ENCODE measurements at regions not wholly inside any gene's neighbourhood (a gene's known extent, or its start where the extent isn't known, plus 50 kb on each side); places are given as distances from the start of the nearest gene placed in this dataset.

GRCh38 chr3:13240928-13241618 lies 167.8 kb upstream of the IQSEC1 start:
- H3K9me3 ChIP-seq (ENCODE audit: control insufficient read depth in 2 of 3, insufficient read depth in 1 of 3, low read length in 3 of 3), result no peaks in the 10 kb centered on the region
- FAIRE-seq (no peak), DNase-seq (no peak)
- TF ChIP-seq CTCF (IDR thresholded peaks at IDR 0.05; ENCODE audit: borderline replicate concordance, extremely low read depth, insufficient read depth), result no peak
- no peak overlapping the region for H3K27ac ChIP-seq (ENCODE audit: low read depth in 2 of 2, low read length in 2 of 2)
- no peaks in the 10 kb centered on the region for H3K4me1 ChIP-seq (ENCODE audit: control insufficient read depth in 2 of 3, insufficient read depth in 2 of 3, low read depth in 1 of 3, low read length in 3 of 3)
- H3K36me3 ChIP-seq (ENCODE audit: control insufficient read depth in 2 of 3, insufficient read depth in 3 of 3, low read length in 3 of 3), result no peaks in the 10 kb centered on the region
- H3K27me3 ChIP-seq (ENCODE audit: control insufficient read depth, insufficient read depth, low read length), result no peaks in the 10 kb centered on the region
- no peak overlapping the region for H3K4me3 ChIP-seq (ENCODE audit: low read length in 3 of 3)
- intact Hi-C loops (cut with DNase I), result no loop called here
- H3K9ac ChIP-seq (ENCODE audit: low read length in 3 of 3), result no peak overlapping the region

- no peak for TF ChIP-seq CTCF (IDR thresholded peaks at IDR 0.05; ENCODE audit: borderline replicate concordance, extremely low read depth, insufficient read depth)
- FAIRE-seq (no peak), DNase-seq (no peak)
- Histone ChIP-seq H3K27me3 (ENCODE audit: control insufficient read depth, insufficient read depth, low read length) (no peaks in the 10 kb centered on the region), H3K4me1 (ENCODE audit: control insufficient read depth in 2 of 3, insufficient read depth in 2 of 3, low read depth in 1 of 3, low read length in 3 of 3) (no peaks in the 10 kb centered on the region), H3K9ac (ENCODE audit: low read length in 3 of 3) (no peak overlapping the region), H3K9me3 (ENCODE audit: control insufficient read depth in 2 of 3, insufficient read depth in 1 of 3, low read length in 3 of 3) (no peaks in the 10 kb centered on the region), H3K27ac (ENCODE audit: low read depth in 2 of 2, low read length in 2 of 2) (no peak overlapping the region), H3K36me3 (ENCODE audit: control insufficient read depth in 2 of 3, insufficient read depth in 3 of 3, low read length in 3 of 3) (no peaks in the 10 kb centered on the region), H3K4me3 (ENCODE audit: low read length in 3 of 3) (no peak overlapping the region)
- intact Hi-C loops (cut with DNase I), result no loop called here
These were observed 166.2 kb upstream of the IQSEC1 start for GRCh38 chr3:13239467-13239760.

GRCh38 chr3:13238687-13239466 lies 165.6 kb upstream of the IQSEC1 start:
- no peak for DNase-seq

More at GRCh38 chr3:13238687-13239466, 165.6 kb upstream of the IQSEC1 start:
- no peak overlapping the region for H3K4me3 ChIP-seq (ENCODE audit: low read length in 3 of 3)
- intact Hi-C loops (cut with DNase I), result no loop called here
- no peak for FAIRE-seq
- H3K27me3 ChIP-seq (ENCODE audit: control insufficient read depth, insufficient read depth, low read length), result no peaks in the 10 kb centered on the region
- H3K36me3 ChIP-seq (ENCODE audit: control insufficient read depth in 2 of 3, insufficient read depth in 3 of 3, low read length in 3 of 3), result no peaks in the 10 kb centered on the region
- no peaks in the 10 kb centered on the region for H3K9me3 ChIP-seq (ENCODE audit: control insufficient read depth in 2 of 3, insufficient read depth in 1 of 3, low read length in 3 of 3)
- H3K27ac ChIP-seq (ENCODE audit: low read depth in 2 of 2, low read length in 2 of 2), result no peak overlapping the region
- H3K4me1 ChIP-seq (ENCODE audit: control insufficient read depth in 2 of 3, insufficient read depth in 2 of 3, low read depth in 1 of 3, low read length in 3 of 3), result no peaks in the 10 kb centered on the region
- no peak for TF ChIP-seq CTCF (IDR thresholded peaks at IDR 0.05; ENCODE audit: borderline replicate concordance, extremely low read depth, insufficient read depth)
- H3K9ac ChIP-seq (ENCODE audit: low read length in 3 of 3), result no peak overlapping the region
